ENCODE measurements at regions not wholly inside any gene's neighbourhood (a gene's known extent, or its start where the extent isn't known, plus 50 kb on each side); places are given as distances from the start of the nearest gene placed in this dataset.

- TF ChIP-seq RB1 (IDR thresholded peaks at IDR 0.05; ENCODE audit: borderline replicate concordance) (no peak), MXI1 (IDR thresholded peaks at IDR 0.05; ENCODE audit: low read depth, low read length) (no peak)
Measured at GRCh38 chr5:136466041-136466415, 100.7 kb upstream of the TRPC7 start (continued).

- H2AFZ ChIP-seq (ENCODE audit: control insufficient read depth, low read depth, low read length): no peak overlapping the region
- no peaks in the 10 kb centered on the region for H3K4me1 ChIP-seq (ENCODE audit: control insufficient read depth, insufficient read depth, low read length)
- WGBS (ENCODE audit: insufficient coverage, insufficient replicate concordance, low lambda C conversion rate, missing lambda C conversion rate): 0% methylated on average over 1 of the region's 1 CpG
- no TSS peak for BruUV-seq (replicated peaks)
- no peaks in the 10 kb centered on the region for H3K36me3 ChIP-seq (ENCODE audit: control insufficient read depth in 2 of 2, insufficient read depth in 2 of 2, low read length in 1 of 2)
- no peak overlapping the region for H3K9ac ChIP-seq (ENCODE audit: control insufficient read depth, insufficient read depth, low read length)
- ChIA-PET POLR2A (no interaction called here), SMC1A (ENCODE audit: uncharacterized antibody, unreplicated experiment) (no interaction called here), RAD21 (ENCODE audit: unreplicated experiment) (no interaction called here), CTCF (interaction anchor here (1.4 kb wide), 1 partner anchor 209 kb away, joined by 3 read pairs; no protein-coding TSS in a partner anchor)
- no peaks in the 10 kb centered on the region for H3K9me3 ChIP-seq (replicated peaks; ENCODE audit: control insufficient read depth, insufficient read depth, low read length)
- intact Hi-C loops (cut with micrococcal nuclease; ENCODE audit: unreplicated experiment) (no loop called here), in situ Hi-C loops (cut with MboI) (no loop called here)
- no peaks in the 10 kb centered on the region for H3K79me2 ChIP-seq (ENCODE audit: control insufficient read depth, insufficient read depth, low read length)
- H3K27ac ChIP-seq (ENCODE audit: control insufficient read depth, insufficient read depth): no peak overlapping the region
- TF ChIP-seq ZSCAN29 (IDR thresholded peaks at IDR 0.05): no peak
- TF ChIP-seq ZNF592 (IDR thresholded peaks at IDR 0.05): no peak
- TF ChIP-seq KLF5 (IDR thresholded peaks at IDR 0.05; ENCODE audit: partially characterized antibody): no peak
- TF ChIP-seq ZBTB33 (IDR thresholded peaks at IDR 0.05): no peak
- TF ChIP-seq ASH2L (IDR thresholded peaks at IDR 0.05; ENCODE audit: borderline replicate concordance, low read depth): no peak
- no peak overlapping the region for H3K4me3 ChIP-seq
- DNase-seq (ENCODE audit: low read depth, low spot score) (no peak), FAIRE-seq (no peak), ATAC-seq (no peak)
- no peak overlapping the region for H3K4me2 ChIP-seq (ENCODE audit: control insufficient read depth, insufficient read depth)
- no peaks in the 10 kb centered on the region for H4K20me1 ChIP-seq (ENCODE audit: control insufficient read depth, insufficient read depth)
- no peaks in the 10 kb centered on the region for H3K27me3 ChIP-seq (replicated peaks in 1 of 2; ENCODE audit: control insufficient read depth in 2 of 2, insufficient read depth in 2 of 2, low read length in 1 of 2)
Measured at GRCh38 chr5:136458481-136458880, 93.1 kb upstream of the TRPC7 start.

All from GM12878 (cell line).